ENCODE measurements at regions not wholly inside any gene's neighbourhood (a gene's known extent, or its start where the extent isn't known, plus 50 kb on each side); places are given as distances from the start of the nearest gene placed in this dataset.

- Histone ChIP-seq H3K27ac (no peak overlapping the region), H3K4me3 (no peak overlapping the region)
Measured at GRCh38 chr2:217326238-217327022, 466.6 kb upstream of the TNP1 start.

GRCh38 chr2:217325816-217326215 is 466.0 kb upstream of the TNP1 start:
- Histone ChIP-seq H3K4me3 (no peak overlapping the region), H3K27ac (no peak overlapping the region)

- no peak overlapping the region for H3K4me3 ChIP-seq
- H3K27ac ChIP-seq: no peak overlapping the region
Measured at GRCh38 chr2:217325251-217325650, 465.4 kb upstream of the TNP1 start.

GRCh38 chr2:217316743-217317142 is 456.9 kb upstream of the TNP1 start:
- no peak overlapping the region for H3K4me3 ChIP-seq
- H3K27ac ChIP-seq: no peak overlapping the region

GRCh38 chr2:217314021-217314460 is 454.2 kb upstream of the TNP1 start:
- H3K4me3 ChIP-seq: no peak overlapping the region
- no peak overlapping the region for H3K27ac ChIP-seq

GRCh38 chr2:217313386-217313785 is 453.5 kb upstream of the TNP1 start:
- H3K27ac ChIP-seq: no peak overlapping the region
- no peak overlapping the region for H3K4me3 ChIP-seq

GRCh38 chr2:217309056-217309455 is 449.2 kb upstream of the TNP1 start:
- Histone ChIP-seq H3K4me3 (no peak overlapping the region), H3K27ac (no peak overlapping the region)

- no peak overlapping the region for H3K4me3 ChIP-seq
- no peak overlapping the region for H3K27ac ChIP-seq
Measured at GRCh38 chr2:217307023-217307422, 447.2 kb upstream of the TNP1 start.

GRCh38 chr2:217305882-217306281 is 446.0 kb upstream of the TNP1 start:
- H3K4me3 ChIP-seq: no peak overlapping the region
- no peak overlapping the region for H3K27ac ChIP-seq

GRCh38 chr2:217304582-217304981 is 444.7 kb upstream of the TNP1 start:
- no peak overlapping the region for H3K4me3 ChIP-seq

GRCh38 chr2:217302856-217303255 is 443.0 kb upstream of the TNP1 start:
- H3K27ac ChIP-seq: no peak overlapping the region
- H3K4me3 ChIP-seq: no peak overlapping the region

More at GRCh38 chr2:217304582-217304981, 444.7 kb upstream of the TNP1 start:
- no peak overlapping the region for H3K27ac ChIP-seq

- H3K4me3 ChIP-seq: no peak overlapping the region
- H3K27ac ChIP-seq: no peak overlapping the region
Measured at GRCh38 chr2:217301142-217301925, 441.5 kb upstream of the TNP1 start.

GRCh38 chr2:217299590-217299989 is 439.7 kb upstream of the TNP1 start:
- Histone ChIP-seq H3K27ac (no peak overlapping the region), H3K4me3 (no peak overlapping the region)

- Histone ChIP-seq H3K27ac (no peak overlapping the region), H3K4me3 (no peak overlapping the region)
Measured at GRCh38 chr2:217297096-217297495, 437.2 kb upstream of the TNP1 start.

- no peak overlapping the region for H3K27ac ChIP-seq
- H3K4me3 ChIP-seq: no peak overlapping the region
Measured at GRCh38 chr2:217294818-217295217, 435.0 kb upstream of the TNP1 start.

GRCh38 chr2:217294211-217294610 is 434.3 kb upstream of the TNP1 start:
- Histone ChIP-seq H3K4me3 (no peak overlapping the region), H3K27ac (no peak overlapping the region)

GRCh38 chr2:217293607-217294006 is 433.7 kb upstream of the TNP1 start:
- Histone ChIP-seq H3K4me3 (no peak overlapping the region), H3K27ac (no peak overlapping the region)

- Histone ChIP-seq H3K4me3 (no peak overlapping the region), H3K27ac (no peak overlapping the region)
Measured at GRCh38 chr2:217293046-217293445, 433.2 kb upstream of the TNP1 start.

GRCh38 chr2:217291259-217291658 is 431.4 kb upstream of the TNP1 start:
- no peak overlapping the region for H3K27ac ChIP-seq
- no peak overlapping the region for H3K4me3 ChIP-seq

- Histone ChIP-seq H3K27ac (no peak overlapping the region), H3K4me3 (no peak overlapping the region)
Measured at GRCh38 chr2:217290467-217290866, 430.6 kb upstream of the TNP1 start.

GRCh38 chr2:217289907-217290280 is 430.0 kb upstream of the TNP1 start:
- H3K4me3 ChIP-seq: no peak overlapping the region
- no peak overlapping the region for H3K27ac ChIP-seq

Data from skin epidermis (tissue), 12 donors.